Activated CD4-positive, alpha-beta T cell treated with anti-CD3 and anti-CD28 coated beads, Interleukin-2, amount 50 U/mL, for 24 hours (primary cell): ENCODE measurements at regions not wholly inside any gene's neighbourhood (a gene's known extent, or its start where the extent isn't known, plus 50 kb on each side); places are given as distances from the start of the nearest gene placed in this dataset.
"Not testable (repeated sequence)": the region's sequence is repeated elsewhere in the genome, so short reads cannot be mapped to it uniquely, and the experiment has no call there.

Source experiments
- DNase-seq, 2 donors: peaks; one replicate each; pipeline ENCODE4 v3.0.0-alpha.2; 2020; ENCODE audit warnings: low read depth in 1 of 2, low spot score in 1 of 2

DNA sequence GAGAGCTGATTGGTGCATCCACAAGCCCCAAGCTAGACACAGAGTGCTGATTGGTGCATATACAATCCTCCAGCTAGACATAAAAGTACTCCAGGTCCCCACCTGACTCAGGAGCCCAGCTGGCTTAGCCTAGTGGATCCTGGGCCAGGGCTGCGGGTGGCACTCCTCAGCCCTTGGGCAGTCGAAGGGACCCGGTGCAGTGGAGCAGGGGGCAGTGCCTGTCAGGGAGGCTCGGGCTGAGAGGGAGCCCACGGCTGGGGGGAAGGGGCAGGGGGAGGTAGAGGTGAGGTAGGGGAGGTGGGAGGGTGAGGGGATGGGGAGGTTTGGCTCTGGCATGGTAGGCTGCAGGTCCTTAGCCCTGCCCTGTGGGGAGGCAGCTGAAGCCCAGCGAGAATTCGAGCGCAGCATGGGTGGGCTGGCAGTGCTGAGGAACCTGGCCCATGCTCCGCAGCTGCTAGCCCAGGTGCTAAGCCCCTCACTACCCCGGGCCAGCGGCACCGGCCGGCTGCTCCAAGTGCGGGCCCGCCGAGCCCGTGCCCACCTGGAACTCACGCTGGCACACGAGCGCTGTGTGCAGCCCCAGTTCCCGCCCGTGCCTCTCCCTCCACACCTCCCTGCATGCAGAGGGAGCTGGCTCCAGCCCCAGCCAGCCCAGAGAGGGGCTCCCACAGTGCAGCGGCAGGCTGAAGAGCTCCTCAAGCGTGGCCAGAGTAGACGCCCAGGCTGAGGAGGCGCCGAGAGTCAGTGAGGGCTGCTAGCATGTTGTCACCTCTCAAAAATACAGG, 742.8 kb downstream of the FAM181B start:
- DNase-seq, result no peak

DNA sequence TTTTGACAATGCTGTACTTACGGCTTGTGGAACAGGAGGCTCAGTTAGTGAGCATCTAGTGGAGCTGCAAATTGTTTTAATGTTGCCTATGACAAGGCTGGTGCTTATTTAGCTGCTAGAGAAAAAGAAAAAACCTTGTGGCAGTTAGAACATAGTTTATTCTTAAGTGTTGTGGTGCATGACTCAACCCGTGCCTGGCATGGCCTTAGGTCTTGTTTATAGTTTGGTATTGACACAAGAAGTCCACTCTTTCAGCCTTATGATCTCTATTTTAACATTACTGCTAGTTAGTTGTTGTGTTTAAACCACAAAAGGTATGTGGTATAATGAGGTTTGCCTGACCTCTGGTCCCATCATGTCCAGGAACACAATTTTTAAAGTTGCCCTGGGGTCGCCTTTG, 744.6 kb downstream of the FAM181B start:
- no peak for DNase-seq

DNA sequence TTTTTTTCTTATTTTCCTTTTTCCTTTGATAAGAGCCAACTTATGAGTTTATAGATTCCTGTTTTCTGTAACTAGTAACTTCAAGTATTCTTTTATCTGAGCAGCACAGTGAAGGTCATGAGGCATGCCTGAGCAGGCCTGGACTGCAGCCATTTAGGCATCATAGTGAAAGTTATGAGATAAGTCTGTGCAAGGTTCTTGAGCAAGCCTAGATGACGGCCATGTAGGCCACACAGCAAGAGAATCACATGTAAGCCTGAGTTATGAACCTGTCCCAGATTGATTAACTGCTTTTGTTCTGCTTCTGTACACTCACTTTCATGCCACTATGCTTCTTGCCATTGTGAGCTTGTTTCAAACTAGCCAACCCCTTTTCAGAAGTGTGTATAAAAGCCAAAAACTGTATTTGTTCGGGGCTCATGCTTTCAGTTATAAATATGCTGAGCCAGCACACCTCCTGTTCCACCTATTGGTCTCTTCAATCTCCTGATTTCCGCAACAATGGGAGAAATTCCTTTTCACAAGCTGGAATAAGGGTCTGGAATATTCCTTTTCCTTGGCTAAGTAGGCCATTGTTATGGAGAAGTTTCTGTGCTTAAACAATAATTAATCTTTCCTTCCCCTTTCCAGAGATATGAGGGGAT, 745.7 kb downstream of the FAM181B start:
- no peak for DNase-seq

DNA sequence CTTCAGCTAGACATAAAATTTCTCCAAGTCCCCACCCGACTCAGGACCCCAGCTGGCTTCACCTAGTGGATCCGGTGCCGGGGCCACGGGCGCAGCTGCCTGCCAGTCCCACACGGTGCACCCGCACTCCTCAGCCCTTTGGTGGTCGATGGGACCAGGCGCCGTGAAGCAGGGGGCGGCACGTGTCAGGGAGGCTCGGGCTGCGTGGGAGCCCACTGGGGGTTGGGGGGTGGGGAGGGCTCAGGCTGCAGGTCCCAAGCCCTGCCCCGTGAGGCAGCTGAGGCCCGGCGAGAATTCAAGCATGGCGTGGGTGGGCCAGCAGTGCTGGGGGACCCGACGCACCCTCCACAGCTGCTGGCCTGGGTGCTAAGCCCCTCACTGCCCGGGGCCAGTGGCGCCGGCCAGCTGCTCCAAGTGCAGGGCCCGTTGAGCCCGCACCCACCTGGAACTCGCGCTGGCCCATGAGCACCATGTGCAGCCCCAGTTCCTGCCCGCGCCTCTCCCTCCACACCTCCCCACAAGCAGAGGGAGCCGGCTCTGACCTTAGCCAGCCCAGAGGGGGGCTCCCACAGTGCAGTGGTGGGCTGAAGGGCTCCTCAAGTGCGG, 747.0 kb downstream of the FAM181B start:
- no peak for DNase-seq

DNA sequence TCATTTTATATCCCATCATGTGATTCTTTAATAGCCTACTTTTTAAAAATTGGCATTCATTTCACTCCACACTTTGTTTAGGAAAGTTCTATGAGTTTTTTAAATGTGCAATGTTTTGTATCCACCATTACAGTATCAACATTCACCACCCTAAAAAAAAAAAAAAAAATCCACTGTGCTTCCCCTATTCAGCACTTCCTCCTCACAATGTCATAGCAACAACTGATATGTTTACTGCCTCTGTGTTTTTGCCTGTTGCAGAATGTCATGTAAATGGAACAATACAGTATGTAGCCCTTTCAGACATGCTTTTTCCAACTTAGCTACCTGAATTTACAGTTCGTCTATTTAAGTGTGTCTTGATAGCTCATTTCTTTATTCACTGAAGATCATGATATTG, 754.2 kb downstream of the FAM181B start:
- DNase-seq, result no peak

DNA sequence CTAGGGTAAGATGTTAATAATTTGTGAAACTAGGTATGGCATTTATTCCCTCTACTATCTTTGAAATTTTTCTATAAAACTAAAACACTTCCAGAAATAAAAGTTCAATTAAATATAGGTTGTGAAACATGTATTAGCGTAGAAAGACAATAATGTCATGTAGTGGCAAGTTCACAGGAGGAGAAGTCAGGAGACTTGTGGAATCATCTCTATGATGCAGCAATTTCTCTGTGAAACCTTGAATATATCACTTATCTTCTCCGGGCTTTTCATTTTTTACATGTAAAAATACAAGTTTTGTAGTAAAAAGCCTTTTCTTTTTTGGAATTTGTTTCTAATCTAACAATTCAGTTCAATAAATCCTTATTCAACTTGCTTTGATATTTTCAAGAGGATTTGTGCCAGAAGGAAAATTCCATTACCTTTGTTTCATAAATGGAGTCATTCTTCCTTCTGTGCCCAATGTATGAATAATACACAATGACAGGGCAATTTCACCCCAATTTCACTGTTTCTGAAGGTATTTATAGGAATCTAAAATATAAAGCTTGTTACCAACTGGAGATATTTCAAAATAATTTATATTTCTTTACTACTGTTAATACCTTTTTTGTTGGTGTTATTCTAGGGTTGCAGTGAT, 758.3 kb downstream of the FAM181B start:
- DNase-seq, result no peak

DNA sequence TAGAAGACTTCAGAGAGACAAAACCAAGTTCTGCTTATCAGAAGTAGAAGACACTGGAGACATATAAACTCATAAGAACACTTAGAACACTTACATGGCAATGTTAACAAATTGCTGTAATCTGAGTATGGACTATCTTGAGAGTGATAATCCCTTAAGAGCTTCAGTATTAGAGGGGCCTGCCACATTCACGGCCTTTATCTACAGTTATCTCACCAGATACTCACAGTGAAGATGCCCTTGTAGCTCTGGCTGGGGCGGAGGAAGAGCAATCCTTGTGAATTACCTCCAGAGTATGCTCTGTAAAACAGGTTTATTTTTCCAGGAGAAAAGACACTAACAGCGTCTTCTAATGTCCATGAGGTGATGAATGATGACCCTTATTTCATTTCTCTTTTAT, 762.8 kb downstream of the FAM181B start:
- no peak for DNase-seq

DNA sequence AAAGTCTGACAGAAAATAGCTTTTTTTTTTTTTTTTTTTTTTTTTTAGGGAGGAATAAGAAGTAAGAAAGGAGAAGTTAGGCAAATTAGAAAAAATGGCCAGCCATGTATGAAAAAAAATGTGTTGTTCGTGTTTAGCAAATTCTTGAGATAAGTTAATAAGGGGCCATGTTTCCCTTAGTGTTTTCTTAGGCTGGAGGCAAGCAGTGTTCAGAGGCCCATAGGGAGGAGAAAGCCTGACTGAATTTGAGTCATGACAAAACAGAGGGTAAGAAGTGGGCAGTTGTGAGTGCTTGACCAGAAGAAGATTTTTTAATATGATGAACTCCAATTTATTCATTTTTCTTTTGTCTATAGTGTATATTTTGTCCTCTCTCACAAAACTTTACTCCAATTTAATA, 766.4 kb downstream of the FAM181B start:
- DNase-seq, result no peak

DNA sequence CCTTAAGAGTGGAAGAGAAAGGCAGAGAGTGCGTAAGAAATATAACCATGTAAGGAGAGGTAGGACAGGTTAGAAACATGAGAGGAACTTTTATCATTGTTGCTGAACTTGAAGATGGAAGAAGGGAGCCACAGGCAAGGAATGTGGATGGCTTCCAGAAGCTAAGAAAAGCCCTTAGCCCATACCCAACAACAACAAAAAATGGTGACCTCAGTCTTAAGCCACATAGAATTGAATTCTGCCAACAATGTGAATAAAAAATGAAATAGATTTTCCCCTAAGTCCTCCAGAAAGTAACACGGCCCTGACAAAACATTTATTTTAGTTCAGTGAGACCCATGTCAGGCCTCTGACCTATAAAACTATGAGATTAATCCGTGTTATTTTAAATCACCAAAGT, 767.3 kb downstream of the FAM181B start:
- DNase-seq, result no peak

DNA sequence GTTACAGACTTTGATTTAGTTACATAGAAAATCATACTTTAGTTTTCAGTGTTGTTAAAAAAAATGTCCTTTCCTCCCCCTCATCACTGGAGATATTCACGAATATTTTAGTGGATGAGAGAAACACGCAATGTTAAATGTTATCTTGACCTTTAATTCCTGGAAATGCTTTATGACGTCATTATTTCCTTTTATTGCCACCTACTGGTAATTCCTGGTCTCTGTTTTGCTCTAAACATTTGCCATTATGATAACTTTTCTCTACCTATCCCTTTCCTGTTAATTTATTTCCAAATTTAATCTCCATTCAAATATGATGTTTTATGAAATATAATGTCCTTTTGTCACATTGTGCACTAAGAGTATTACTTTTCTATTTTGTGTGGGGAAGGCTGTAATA, 770.6 kb downstream of the FAM181B start:
- no peak for DNase-seq

DNA sequence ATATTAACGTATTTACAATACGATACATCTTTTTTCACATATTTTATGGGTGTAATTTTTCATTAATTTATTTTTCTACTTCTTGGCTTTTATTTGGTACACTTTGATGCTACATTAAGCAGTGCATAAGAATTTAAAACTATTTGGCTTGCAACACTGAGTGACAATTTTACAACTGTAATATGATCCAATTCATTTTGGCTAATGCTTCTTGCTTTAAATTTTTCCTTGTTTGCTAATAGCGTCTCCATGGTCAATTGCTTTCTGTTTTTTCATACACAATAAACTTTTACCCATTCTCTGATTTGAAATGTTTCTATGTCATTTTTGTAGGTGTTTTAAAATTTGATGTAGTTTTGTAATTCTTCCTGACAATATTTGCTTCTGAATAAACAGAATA, 773.2 kb downstream of the FAM181B start:
- no peak for DNase-seq

DNA sequence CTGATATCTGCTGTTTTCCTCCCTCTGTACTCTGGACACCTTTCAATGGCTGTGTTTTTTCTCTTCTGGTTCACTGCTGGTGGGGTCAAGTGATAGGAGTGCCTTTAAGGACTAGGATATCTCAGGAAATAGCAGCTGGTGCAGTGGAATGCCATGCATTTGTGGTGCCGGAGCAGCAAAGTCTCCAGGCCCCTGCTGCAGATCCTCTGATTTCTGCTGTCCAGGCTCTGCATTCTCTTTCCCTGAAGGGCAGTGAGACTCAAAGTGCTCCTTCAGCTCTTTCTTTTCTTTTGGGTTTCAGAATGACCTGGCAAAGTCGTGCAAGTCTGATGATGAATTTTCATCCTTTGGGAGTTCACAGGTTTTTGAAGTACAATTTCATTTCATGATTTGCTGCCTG, 774.3 kb downstream of the FAM181B start:
- DNase-seq, result no peak

DNA sequence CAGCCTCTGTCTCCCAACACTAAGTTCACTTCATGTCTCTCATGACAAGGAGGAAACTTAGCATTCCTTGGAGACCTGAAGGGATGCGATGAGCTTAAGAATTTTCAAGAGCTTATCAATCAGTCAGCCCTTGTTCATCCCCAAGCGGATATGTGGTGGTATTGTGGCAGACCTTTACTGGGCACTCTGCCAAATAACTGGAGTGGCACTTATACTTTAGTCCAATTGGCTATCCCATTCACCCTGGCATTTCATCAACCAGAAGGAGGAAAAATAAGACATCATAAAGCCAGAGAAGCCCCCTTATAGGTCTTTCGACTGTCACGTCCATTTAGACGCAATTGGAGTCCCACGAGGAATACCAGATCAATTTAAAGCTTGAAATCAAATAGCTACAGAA, 779.4 kb downstream of the FAM181B start:
- DNase-seq, result not testable (repeated sequence)

DNA sequence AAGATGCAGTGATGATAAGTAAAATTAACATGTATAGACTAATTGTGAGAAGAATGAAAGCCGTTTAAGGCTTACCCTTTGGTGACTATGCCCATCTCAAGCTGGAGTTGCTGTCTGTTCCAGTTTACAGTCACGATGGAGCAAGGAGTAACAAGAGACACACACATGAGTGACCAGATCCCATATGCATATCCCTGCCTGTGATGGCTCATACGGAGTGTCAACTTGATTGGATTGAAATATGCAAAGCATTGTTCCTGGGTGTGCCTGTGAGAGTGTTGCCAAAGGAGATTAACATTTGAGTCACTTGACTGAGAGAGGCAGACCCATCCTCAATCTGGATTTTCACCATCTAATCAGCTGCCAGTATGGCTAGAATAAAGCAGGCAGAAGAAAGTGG, 786.8 kb downstream of the FAM181B start:
- DNase-seq, result no peak

DNA sequence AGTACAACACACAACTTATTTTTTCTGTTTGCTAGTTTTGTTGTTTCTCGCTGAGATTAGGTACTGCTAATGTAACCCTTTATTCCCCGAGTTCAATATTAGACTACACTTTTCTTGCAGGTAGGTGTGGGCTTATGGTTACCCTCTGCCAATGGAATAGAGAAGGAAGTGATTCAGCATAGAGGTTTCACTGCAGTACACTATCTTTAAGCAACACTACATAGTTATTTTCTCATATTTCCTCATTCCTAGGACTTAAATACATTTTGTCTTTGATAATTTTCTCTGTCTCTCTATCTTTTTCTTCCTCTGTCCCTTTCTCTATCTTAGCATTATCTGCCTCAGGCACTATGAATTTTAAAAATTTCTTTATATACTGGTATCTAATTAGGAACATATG, 791.0 kb downstream of the FAM181B start:
- DNase-seq, result no peak

DNA sequence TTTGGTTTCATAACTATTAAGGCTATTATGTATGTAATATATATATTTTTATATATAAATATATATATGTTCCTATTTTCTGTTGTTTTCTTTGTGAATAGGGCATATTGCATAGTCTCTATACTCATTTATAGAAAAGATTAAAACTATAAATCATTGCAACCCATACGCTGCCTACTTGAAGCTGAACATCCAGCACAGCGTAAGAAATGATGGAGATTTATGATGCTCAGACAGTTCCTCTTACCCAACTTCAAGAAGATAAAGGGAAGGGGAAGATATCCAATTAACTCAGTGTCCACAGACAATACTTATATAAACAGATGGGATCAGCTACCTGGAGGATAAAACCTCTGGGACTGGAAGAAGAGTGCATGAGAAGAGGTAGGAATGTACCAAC, 791.7 kb downstream of the FAM181B start:
- DNase-seq, result no peak

DNA sequence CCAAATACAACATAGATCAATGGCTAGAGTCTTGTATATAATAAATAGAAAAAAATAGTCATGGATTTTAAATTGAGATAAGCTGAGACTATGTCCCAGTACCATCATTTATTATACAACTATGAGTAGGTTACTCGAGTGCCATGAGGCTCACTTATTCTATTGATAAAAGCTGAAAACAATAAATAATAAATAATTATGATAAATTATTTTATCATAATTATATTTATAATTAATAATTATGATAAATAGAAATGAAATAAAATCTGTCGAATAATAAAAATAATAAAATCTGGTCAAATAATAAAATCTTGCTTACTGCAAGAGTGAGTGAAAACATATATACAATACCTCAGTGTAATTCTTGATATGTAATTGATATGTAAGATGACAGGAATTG, 801.4 kb downstream of the FAM181B start:
- no peak for DNase-seq

DNA sequence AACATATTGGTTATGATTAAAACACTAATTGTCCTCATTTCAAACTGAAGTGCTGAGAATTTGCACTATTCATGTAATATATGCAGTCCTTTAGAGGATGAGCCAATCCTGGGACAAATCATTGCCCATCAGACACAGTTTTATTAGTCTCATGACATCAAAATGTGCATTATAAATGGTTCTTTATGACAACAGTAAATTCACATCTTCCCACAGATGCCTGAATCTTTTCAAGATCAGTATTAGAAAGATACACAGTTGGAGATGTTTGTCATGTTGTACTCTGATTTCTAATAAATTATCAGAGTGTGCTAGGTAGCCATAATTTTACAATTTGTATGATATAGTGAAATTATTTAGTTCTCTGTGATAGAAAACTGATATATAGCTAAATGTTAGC, 813.5 kb downstream of the FAM181B start:
- DNase-seq, result no peak

DNA sequence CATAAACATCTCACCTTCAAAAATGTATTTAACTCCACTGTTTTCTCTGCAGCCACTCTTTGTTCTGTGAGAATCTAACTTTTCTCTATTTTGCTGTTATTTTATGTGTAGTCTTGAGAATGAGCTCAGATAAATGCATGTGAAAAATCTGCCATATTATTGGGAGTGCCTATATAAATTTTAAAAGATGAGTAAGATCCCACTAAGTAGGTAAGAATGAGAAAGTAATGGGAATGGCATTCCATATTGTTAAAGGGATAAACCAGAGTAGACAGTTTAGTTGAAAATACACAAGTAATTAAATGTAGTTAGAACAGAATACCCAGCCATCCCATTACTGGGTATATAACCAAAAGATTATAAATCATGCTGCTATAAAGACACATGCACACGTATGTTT, 817.2 kb downstream of the FAM181B start:
- DNase-seq, result no peak

DNA sequence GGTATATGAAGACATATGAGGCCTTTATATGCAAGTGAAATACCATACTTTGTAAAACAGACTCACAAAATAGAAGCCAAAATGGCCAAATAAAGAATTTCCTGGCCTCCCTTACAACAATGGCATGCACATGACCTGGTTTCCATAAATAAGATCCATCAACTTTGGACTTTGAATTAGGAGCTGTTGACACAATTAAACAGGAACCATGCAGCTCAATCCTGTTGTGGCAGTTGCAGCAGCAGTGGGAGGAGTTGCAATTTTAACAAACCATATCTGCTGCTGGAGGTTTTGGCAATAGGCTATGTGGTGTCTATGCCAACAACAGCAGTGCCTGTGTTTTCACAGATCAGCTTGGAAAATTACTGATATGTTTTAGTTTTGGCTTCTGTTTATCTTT, 818.6 kb downstream of the FAM181B start:
- no peak for DNase-seq

DNA sequence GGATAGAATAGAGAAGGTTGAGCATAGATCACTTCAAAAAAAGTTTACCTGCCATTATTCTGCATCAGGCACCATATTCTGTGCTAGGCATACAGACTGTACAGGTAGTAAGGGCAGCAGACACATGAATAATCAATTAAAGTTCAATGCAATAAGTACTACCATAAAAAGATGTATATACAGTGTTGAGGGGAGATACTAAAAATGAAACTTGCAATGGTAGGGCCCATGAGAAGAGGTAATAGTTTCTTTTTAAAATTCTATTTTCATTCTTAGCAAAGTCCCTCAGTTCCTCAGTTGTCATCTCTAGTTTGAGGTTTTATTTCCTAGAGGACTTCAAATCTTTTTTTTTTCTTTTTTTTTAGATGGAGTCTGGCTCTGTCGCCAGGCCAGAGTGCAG, 819.9 kb downstream of the FAM181B start:
- no peak for DNase-seq

DNA sequence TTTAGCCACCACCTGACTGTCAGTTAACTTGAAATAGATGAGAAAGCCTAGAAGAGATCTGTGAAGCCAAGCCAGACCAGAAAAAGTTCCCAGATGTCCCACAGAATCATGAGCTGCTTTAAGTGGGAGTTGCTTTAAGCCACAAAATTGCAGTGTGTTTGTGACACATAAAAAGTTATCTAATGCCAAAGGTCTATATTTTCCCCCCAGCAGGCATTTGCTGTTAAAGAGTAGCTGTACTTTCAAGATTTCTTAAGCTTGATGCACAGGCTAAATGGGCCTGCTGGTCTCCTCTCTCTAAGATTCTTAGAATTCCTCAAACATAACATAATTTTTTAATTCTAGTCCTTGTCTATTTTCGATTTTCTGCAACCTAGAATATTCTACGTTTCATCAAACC, 825.7 kb downstream of the FAM181B start:
- no peak for DNase-seq
